Activated naive CD8-positive, alpha-beta T cell treated with anti-CD3 and anti-CD28 coated beads, Interleukin-2, amount 50 U/mL, for 24 hours (primary cell): ENCODE measurements at regions not wholly inside any gene's neighbourhood (a gene's known extent, or its start where the extent isn't known, plus 50 kb on each side); places are given as distances from the start of the nearest gene placed in this dataset.

ENCODE experiments used
- ATAC-seq: fragments of 150-1000 bp; cut with Tn5 transposase; one replicate; pipeline ENCODE4 v1.10.0; 2021
- DNase-seq: peaks from one replicate; pipeline ENCODE4 v3.0.0; 2021
- H3K27ac Mint-ChIP-seq: one replicate; pipeline ENCODE4 v1.8.0; 2021; ENCODE audit warnings: mild to moderate bottlenecking, mixed read lengths
- H3K27me3 Mint-ChIP-seq: one replicate; pipeline ENCODE4 v1.8.0; 2021; ENCODE audit warnings: mixed read lengths
- H3K36me3 Mint-ChIP-seq: one replicate; pipeline ENCODE4 v1.8.0; 2021; ENCODE audit warnings: low read depth, mixed read lengths
- H3K4me1 Mint-ChIP-seq: one replicate; pipeline ENCODE4 v1.8.0; 2021; ENCODE audit warnings: mixed read lengths
- H3K4me3 Mint-ChIP-seq: one replicate; pipeline ENCODE4 v1.8.0; 2021; ENCODE audit warnings: mild to moderate bottlenecking, moderate library complexity, mixed read lengths
- H3K9me3 Mint-ChIP-seq: one replicate; pipeline ENCODE4 v1.8.0; 2021; ENCODE audit warnings: mixed read lengths

- Mint-ChIP-seq H3K4me1 (peaks cover 24% of the 10 kb centered on the region), H3K4me3 (peak overlapping the region; percentile 26), H3K9me3 (no peaks in the 10 kb centered on the region), H3K36me3 (no peaks in the 10 kb centered on the region), H3K27me3 (peaks cover 4% of the 10 kb centered on the region), H3K27ac (peak overlapping the region; percentile 74)
- DNase-seq (no peak), ATAC-seq (peak; percentile 69)
These were observed 62.3 kb upstream of the EGLN3 start for GRCh38 chr14:34012978-34013720.

- DNase-seq (no peak), ATAC-seq (no peak)
- H3K27ac Mint-ChIP-seq = peak overlapping the region; percentile 62
- no peak overlapping the region for H3K4me3 Mint-ChIP-seq
- H3K4me1 Mint-ChIP-seq = peaks cover 21% of the 10 kb centered on the region
- no peaks in the 10 kb centered on the region for H3K36me3 Mint-ChIP-seq
- peaks cover 4% of the 10 kb centered on the region for H3K27me3 Mint-ChIP-seq
- H3K9me3 Mint-ChIP-seq = no peaks in the 10 kb centered on the region
These were observed 61.5 kb upstream of the EGLN3 start for GRCh38 chr14:34012369-34012768.

DNA sequence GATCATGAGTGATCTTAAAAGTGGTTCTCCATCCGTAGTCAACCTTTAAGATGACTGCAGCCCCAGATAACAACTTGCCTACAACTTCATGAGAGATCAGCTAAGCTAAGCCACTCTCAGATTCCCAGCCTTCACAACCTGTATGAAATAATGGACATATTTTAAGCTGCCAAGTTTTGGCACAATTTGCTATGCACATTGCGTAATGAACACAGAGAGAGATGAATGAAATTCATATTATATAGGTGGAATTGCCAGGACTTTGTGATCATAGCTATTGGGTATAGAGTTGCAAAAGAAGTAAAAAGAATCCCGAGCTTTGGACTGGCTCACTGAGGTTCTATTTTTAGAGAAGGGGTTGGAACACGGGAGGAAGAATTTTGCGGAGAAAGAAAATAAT, 59.1 kb upstream of the EGLN3 start:
- Mint-ChIP-seq H3K36me3 (no peaks in the 10 kb centered on the region), H3K4me3 (no peak overlapping the region), H3K9me3 (no peaks in the 10 kb centered on the region), H3K4me1 (peaks cover 16% of the 10 kb centered on the region), H3K27me3 (peaks cover 4% of the 10 kb centered on the region), H3K27ac (no peak overlapping the region)
- DNase-seq (no peak), ATAC-seq (no peak)

DNA sequence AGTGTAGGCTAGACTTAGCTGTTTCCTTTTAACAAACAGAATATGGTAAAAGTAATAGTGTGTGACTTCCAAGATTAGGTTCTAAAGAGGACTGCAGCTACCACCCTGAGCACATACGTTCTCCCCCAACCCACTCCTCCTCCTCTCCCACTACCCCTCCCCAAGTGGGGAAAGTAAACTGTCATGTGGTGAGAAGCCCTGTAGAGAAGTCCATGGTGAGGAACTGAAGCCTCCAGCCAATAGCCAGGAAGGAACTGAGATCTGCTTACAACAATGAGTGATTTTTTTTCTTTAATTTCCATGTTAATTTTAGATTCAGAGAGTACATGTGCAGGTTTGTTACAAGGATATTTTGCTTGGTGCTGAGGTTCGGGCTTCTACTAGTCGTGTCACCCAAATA, 57.0 kb upstream of the EGLN3 start:
- peaks cover 2% of the 10 kb centered on the region for H3K27me3 Mint-ChIP-seq
- H3K4me3 Mint-ChIP-seq = no peak overlapping the region
- H3K9me3 Mint-ChIP-seq = no peaks in the 10 kb centered on the region
- ATAC-seq (no peak), DNase-seq (no peak)
- H3K4me1 Mint-ChIP-seq = peaks cover 3% of the 10 kb centered on the region
- H3K36me3 Mint-ChIP-seq = no peaks in the 10 kb centered on the region
- no peak overlapping the region for H3K27ac Mint-ChIP-seq

- H3K9me3 Mint-ChIP-seq = no peaks in the 10 kb centered on the region
- DNase-seq (no peak), ATAC-seq (no peak)
- H3K4me3 Mint-ChIP-seq = no peak overlapping the region
- no peaks in the 10 kb centered on the region for H3K4me1 Mint-ChIP-seq
- no peak overlapping the region for H3K27ac Mint-ChIP-seq
- H3K27me3 Mint-ChIP-seq = no peaks in the 10 kb centered on the region
- no peaks in the 10 kb centered on the region for H3K36me3 Mint-ChIP-seq
These were observed 55.0 kb upstream of the EGLN3 start for GRCh38 chr14:34005901-34006300.

GRCh38 chr14:34004881-34005280, 54.0 kb upstream of the EGLN3 start:
- Mint-ChIP-seq H3K9me3 (no peaks in the 10 kb centered on the region), H3K27me3 (no peaks in the 10 kb centered on the region)

GRCh38 chr14:34003691-34004090, 52.8 kb upstream of the EGLN3 start:
- ATAC-seq (no peak), DNase-seq (no peak)
- H3K36me3 Mint-ChIP-seq = no peaks in the 10 kb centered on the region
- no peaks in the 10 kb centered on the region for H3K27me3 Mint-ChIP-seq
- no peak overlapping the region for H3K4me3 Mint-ChIP-seq
- no peak overlapping the region for H3K27ac Mint-ChIP-seq
- no peaks in the 10 kb centered on the region for H3K9me3 Mint-ChIP-seq
- no peaks in the 10 kb centered on the region for H3K4me1 Mint-ChIP-seq

More at GRCh38 chr14:34004881-34005280, 54.0 kb upstream of the EGLN3 start:
- H3K27ac Mint-ChIP-seq = no peak overlapping the region
- ATAC-seq (no peak), DNase-seq (no peak)
- no peaks in the 10 kb centered on the region for H3K36me3 Mint-ChIP-seq
- H3K4me3 Mint-ChIP-seq = no peak overlapping the region
- H3K4me1 Mint-ChIP-seq = no peaks in the 10 kb centered on the region

- Mint-ChIP-seq H3K4me3 (no peak overlapping the region), H3K27ac (no peak overlapping the region), H3K36me3 (no peaks in the 10 kb centered on the region), H3K9me3 (no peaks in the 10 kb centered on the region), H3K4me1 (no peaks in the 10 kb centered on the region), H3K27me3 (no peaks in the 10 kb centered on the region)
- ATAC-seq (no peak), DNase-seq (no peak)
These were observed 52.3 kb upstream of the EGLN3 start for GRCh38 chr14:34003082-34003668.
